GM12878 (cell line): ENCODE measurements at regions not wholly inside any gene's neighbourhood (a gene's known extent, or its start where the extent isn't known, plus 50 kb on each side); places are given as distances from the start of the nearest gene placed in this dataset.

Experiments used
- ATAC-seq: fragments of 200-7000 bp; cut with Tn5 transposase; 3 replicates; pipeline ENCODE4 v1.9.1; 2020; ENCODE audit warnings: mild to moderate bottlenecking, moderate library complexity
- BruUV-seq: library from RNA; stranded (reverse); fragments of 400-500 nt; replicated peaks from 2 replicates; lab custom pipeline; 2021; lab: Mats Ljungman, UMichigan
- CTCF ChIA-PET: fragments of 300-600 bp; sonication (Branson Sonifier 250); formaldehyde crosslinking; extraction: SDS; loops from one replicate; lab custom pipeline; 2021; ENCODE audit warnings: inconsistent platforms; lab: Yijun Ruan, JAX
- POLR2A ChIA-PET: fragments of 350-600 bp; formaldehyde crosslinking; extraction: SDS; loops from one replicate; lab custom pipeline; 2021; ENCODE audit warnings: inconsistent platforms; lab: Charles Lee
- RAD21 ChIA-PET: fragments of 300-600 bp; sonication (Branson Sonifier 250); formaldehyde crosslinking; loops from one replicate; lab custom pipeline; 2023; ENCODE audit warnings: antibody characterized with exemption; ENCODE audit not compliant: unreplicated experiment; lab: Charles Lee
- SMC1A ChIA-PET: fragments of 300-600 bp; sonication (Branson Sonifier 250); formaldehyde crosslinking; loops from one replicate; lab custom pipeline; 2023; ENCODE audit not compliant: unreplicated experiment, uncharacterized antibody; lab: Charles Lee
- DNase-seq: peaks from one replicate; pipeline ENCODE4 v3.0.0-alpha.2; 2011; ENCODE audit warnings: low read depth, low spot score
- FAIRE-seq: peaks from 3 replicates; lab custom pipeline; 2011; peaks lifted over from hg19 to GRCh38; lab: Jason Lieb, UNC
- H2AFZ ChIP-seq: 2 replicates; pipeline ENCODE4 v1.6.0; 2011; ENCODE audit warnings: low read depth, low read length, control low read depth; ENCODE audit not compliant: control insufficient read depth
- H3K27ac ChIP-seq: 2 replicates; pipeline ENCODE4 v1.5.1; 2011; ENCODE audit warnings: control low read depth; ENCODE audit not compliant: control insufficient read depth, insufficient read depth
- H3K27me3 ChIP-seq, 2 experiments: replicated peaks in 1 of 2; 2 replicates each; pipeline versions ENCODE4 v1.6.0 to v1.6.1; 2011; ENCODE audit warnings: low read length in 1 of 2; ENCODE audit not compliant: control insufficient read depth in 2 of 2, insufficient read depth in 2 of 2
- H3K36me3 ChIP-seq, 2 experiments: 2 replicates each; pipeline ENCODE4 v1.5.1; 2011; ENCODE audit warnings: low read length in 1 of 2; ENCODE audit not compliant: control insufficient read depth in 2 of 2, insufficient read depth in 2 of 2
- H3K4me1 ChIP-seq: 2 replicates; pipeline ENCODE4 v1.6.1; 2011; ENCODE audit warnings: mild to moderate bottlenecking, low read length, moderate library complexity, mixed read lengths; ENCODE audit not compliant: control insufficient read depth, insufficient read depth
- H3K4me2 ChIP-seq: 2 replicates; pipeline ENCODE4 v1.6.0; 2011; ENCODE audit warnings: control low read depth; ENCODE audit not compliant: control insufficient read depth, insufficient read depth
- H3K4me3 ChIP-seq: fragments of 200-600 bp; sonication (generic); 2 replicates; pipeline ENCODE4 v1.5.1; 2016
- H3K79me2 ChIP-seq: 2 replicates; pipeline ENCODE4 v1.6.0; 2011; ENCODE audit warnings: low read length; ENCODE audit not compliant: control insufficient read depth, insufficient read depth
- H3K9ac ChIP-seq: 2 replicates; pipeline ENCODE4 v1.8.0; 2011; ENCODE audit warnings: low read length, control low read depth, mixed read lengths; ENCODE audit not compliant: control insufficient read depth, insufficient read depth
- H3K9me3 ChIP-seq: replicated peaks from 3 replicates; pipeline ENCODE4 v1.5.1; 2011; ENCODE audit warnings: mild to moderate bottlenecking, low read length; ENCODE audit not compliant: control insufficient read depth, insufficient read depth
- H4K20me1 ChIP-seq: 2 replicates; pipeline ENCODE4 v1.6.0; 2011; ENCODE audit not compliant: control insufficient read depth, insufficient read depth
- ESRRA ChIP-seq: IDR thresholded peaks from 2 replicates; pipeline ENCODE4 v1.6.1; 2012; ENCODE audit warnings: mild to moderate bottlenecking, low read length, improper control_type of control experiment
- HDAC2 ChIP-seq: fragments of 200-600 bp; sonication (generic); IDR thresholded peaks from 2 replicates; pipeline ENCODE4 v1.6.1; 2017
- HDGF ChIP-seq: fragments of 450-650 bp; IDR thresholded peaks from 2 replicates; pipeline ENCODE4 v1.6.1; 2016; ENCODE audit warnings: antibody characterized with exemption
- MTA3 ChIP-seq: IDR thresholded peaks from 2 replicates; pipeline ENCODE4 v1.6.1; 2012; ENCODE audit warnings: low read length, inconsistent platforms, borderline replicate concordance
- NRF1 ChIP-seq: conservative IDR thresholded peaks from 2 replicates; pipeline ENCODE4 v1.6.1; 2011; ENCODE audit warnings: mild to moderate bottlenecking, low read depth, low read length, improper control_type of control experiment
- POLR2AphosphoS5 ChIP-seq: IDR thresholded peaks from 2 replicates; pipeline ENCODE4 v1.6.1; 2011; ENCODE audit warnings: mild to moderate bottlenecking, low read length, inconsistent platforms
- SP1 ChIP-seq: IDR thresholded peaks from one replicate; pipeline ENCODE4 v1.6.1; 2011; ENCODE audit warnings: low read depth, low read length
- SREBF1 ChIP-seq: IDR thresholded peaks from 2 replicates; pipeline ENCODE4 v1.6.1; 2012; ENCODE audit warnings: mild to moderate bottlenecking, low read length
- SUZ12 ChIP-seq: fragments of 200-600 bp; sonication (generic); IDR thresholded peaks from one replicate; pipeline ENCODE4 v1.6.1; 2018; ENCODE audit warnings: antibody characterized with exemption, mild to moderate bottlenecking; ENCODE audit not compliant: unreplicated experiment
- TBL1XR1 ChIP-seq: IDR thresholded peaks from 2 replicates; pipeline ENCODE4 v1.6.1; 2012; ENCODE audit warnings: low read depth, low read length, improper control_type of control experiment
- YBX1 ChIP-seq: fragments of 450-650 bp; IDR thresholded peaks from 2 replicates; pipeline ENCODE4 v1.6.1; 2016; ENCODE audit warnings: antibody characterized with exemption
- ZNF622 ChIP-seq: fragments of 450-650 bp; IDR thresholded peaks from 2 replicates; pipeline ENCODE4 v1.6.1; 2017; ENCODE audit warnings: mild to moderate bottlenecking, inconsistent platforms
- WGBS: methylation state at CpG from one replicate; pipeline ENCODE4 v1.1.6; 2016; ENCODE audit warnings: low lambda C conversion rate; ENCODE audit not compliant: insufficient replicate concordance, insufficient coverage; ENCODE audit errors: missing lambda C conversion rate; 5-methylcytosine and 5-hydroxymethylcytosine counted together
- in situ Hi-C: fragments of 300-500 bp; cut with MboI; formaldehyde crosslinking; loops from 9 replicates; pipeline ENCODE4 v1.14.3; 2018; ENCODE audit warnings: mixed read lengths
- intact Hi-C: fragments of 100-400 bp; cut with micrococcal nuclease; formaldehyde crosslinking; loops from one replicate; pipeline ENCODE4 v1.14.2; 2022; ENCODE audit not compliant: unreplicated experiment
- TF ChIP-seq, protein P1 (sequence below): IDR thresholded peaks from 2 replicates; pipeline ENCODE4 v1.6.1; 2011; ENCODE audit warnings: mild to moderate bottlenecking, low read depth, low read length, moderate library complexity; ENCODE audit not compliant: insufficient replicate concordance
- TF ChIP-seq, protein P2 (sequence below): fragments of 450-650 bp; IDR thresholded peaks from 2 replicates; pipeline ENCODE4 v1.6.1; 2018; ENCODE audit warnings: borderline replicate concordance, mild to moderate bottlenecking; ENCODE audit not compliant: partially characterized antibody
- TF ChIP-seq, protein P3 (sequence below): IDR thresholded peaks from 2 replicates; pipeline ENCODE4 v1.6.1; 2012; ENCODE audit warnings: low read length, inconsistent platforms

DNA sequence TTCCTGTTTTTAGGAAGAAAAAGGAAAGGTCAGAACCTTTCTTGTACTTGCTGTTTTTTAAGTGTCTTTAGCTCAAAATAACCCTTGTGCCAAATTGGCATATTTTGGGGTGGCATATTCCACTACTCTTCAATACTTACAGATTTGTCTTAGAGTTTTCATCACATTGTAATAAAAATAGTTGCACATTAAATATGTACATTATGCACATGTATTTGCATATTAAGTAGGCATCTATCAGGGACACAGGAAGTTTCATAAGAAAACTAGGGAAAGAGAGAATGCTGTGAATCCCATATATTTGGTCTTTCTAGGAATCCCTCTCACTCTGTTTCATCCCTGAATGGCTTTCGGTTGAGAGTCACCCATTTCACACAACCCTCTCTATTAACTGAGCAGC lies 139.6 kb downstream of the LARP7 start:
- ATAC-seq (no peak), FAIRE-seq (no peak), DNase-seq (no peak)
- Histone ChIP-seq H3K4me1 (no peaks in the 10 kb centered on the region), H3K36me3 (no peaks in the 10 kb centered on the region), H3K27ac (no peak overlapping the region), H3K9me3 (no peaks in the 10 kb centered on the region), H3K4me2 (no peak overlapping the region), H3K9ac (no peak overlapping the region), H3K27me3 (no peaks in the 10 kb centered on the region), H4K20me1 (no peaks in the 10 kb centered on the region), H3K4me3 (no peak overlapping the region), H2AFZ (no peak overlapping the region), H3K79me2 (no peaks in the 10 kb centered on the region)
- intact Hi-C loops: no loop called here
- 92% methylated on average over 1 of the region's 1 CpG for WGBS
- ChIA-PET SMC1A (interaction anchor here (0.6 to 1.8 kb wide), 7 partner anchors 11 to 221 kb away, joined by 3 to 10 read pairs (median 3); no protein-coding TSS in a partner anchor), CTCF (interaction anchor here (0.9 to 2.5 kb wide), 7 partner anchors 9 to 175 kb away, joined by 3 to 22 read pairs (median 4); no protein-coding TSS in a partner anchor), POLR2A (no interaction called here), RAD21 (interaction anchor here (0.8 to 2.6 kb wide), 2 partner anchors 11 to 162 kb away, joined by 3 to 11 read pairs; no protein-coding TSS in a partner anchor)
- in situ Hi-C loops: no loop called here
- BruUV-seq: no TSS peak
- TF ChIP-seq, protein P1, sequence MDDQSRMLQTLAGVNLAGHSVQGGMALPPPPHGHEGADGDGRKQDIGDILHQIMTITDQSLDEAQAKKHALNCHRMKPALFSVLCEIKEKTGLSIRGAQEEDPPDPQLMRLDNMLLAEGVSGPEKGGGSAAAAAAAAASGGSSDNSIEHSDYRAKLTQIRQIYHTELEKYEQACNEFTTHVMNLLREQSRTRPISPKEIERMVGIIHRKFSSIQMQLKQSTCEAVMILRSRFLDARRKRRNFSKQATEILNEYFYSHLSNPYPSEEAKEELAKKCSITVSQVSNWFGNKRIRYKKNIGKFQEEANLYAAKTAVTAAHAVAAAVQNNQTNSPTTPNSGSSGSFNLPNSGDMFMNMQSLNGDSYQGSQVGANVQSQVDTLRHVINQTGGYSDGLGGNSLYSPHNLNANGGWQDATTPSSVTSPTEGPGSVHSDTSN: no peak
- TF ChIP-seq HDGF (no peak), SP1 (no peak), SUZ12 (no peak), HDAC2 (no peak), YBX1 (no peak), MTA3 (no peak), NRF1 (no peak), SREBF1 (no peak), TBL1XR1 (no peak), ZNF622 (no peak), POLR2AphosphoS5 (no peak), ESRRA (no peak)
- TF ChIP-seq, protein P2, sequence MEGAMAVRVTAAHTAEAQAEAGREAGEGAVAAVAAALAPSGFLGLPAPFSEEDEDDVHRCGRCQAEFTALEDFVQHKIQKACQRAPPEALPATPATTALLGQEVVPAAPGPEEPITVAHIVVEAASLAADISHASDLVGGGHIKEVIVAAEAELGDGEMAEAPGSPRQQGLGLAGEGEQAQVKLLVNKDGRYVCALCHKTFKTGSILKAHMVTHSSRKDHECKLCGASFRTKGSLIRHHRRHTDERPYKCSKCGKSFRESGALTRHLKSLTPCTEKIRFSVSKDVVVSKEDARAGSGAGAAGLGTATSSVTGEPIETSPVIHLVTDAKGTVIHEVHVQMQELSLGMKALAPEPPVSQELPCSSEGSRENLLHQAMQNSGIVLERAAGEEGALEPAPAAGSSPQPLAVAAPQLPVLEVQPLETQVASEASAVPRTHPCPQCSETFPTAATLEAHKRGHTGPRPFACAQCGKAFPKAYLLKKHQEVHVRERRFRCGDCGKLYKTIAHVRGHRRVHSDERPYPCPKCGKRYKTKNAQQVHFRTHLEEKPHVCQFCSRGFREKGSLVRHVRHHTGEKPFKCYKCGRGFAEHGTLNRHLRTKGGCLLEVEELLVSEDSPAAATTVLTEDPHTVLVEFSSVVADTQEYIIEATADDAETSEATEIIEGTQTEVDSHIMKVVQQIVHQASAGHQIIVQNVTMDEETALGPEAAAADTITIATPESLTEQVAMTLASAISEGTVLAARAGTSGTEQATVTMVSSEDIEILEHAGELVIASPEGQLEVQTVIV: no peak
- TF ChIP-seq, protein P3, sequence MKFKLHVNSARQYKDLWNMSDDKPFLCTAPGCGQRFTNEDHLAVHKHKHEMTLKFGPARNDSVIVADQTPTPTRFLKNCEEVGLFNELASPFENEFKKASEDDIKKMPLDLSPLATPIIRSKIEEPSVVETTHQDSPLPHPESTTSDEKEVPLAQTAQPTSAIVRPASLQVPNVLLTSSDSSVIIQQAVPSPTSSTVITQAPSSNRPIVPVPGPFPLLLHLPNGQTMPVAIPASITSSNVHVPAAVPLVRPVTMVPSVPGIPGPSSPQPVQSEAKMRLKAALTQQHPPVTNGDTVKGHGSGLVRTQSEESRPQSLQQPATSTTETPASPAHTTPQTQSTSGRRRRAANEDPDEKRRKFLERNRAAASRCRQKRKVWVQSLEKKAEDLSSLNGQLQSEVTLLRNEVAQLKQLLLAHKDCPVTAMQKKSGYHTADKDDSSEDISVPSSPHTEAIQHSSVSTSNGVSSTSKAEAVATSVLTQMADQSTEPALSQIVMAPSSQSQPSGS: no peak
